PFSK-1 (cell line): ENCODE measurements at regions not wholly inside any gene's neighbourhood (a gene's known extent, or its start where the extent isn't known, plus 50 kb on each side); places are given as distances from the start of the nearest gene placed in this dataset.

Experiments
- FOXP2 ChIP-seq: optimal IDR thresholded peaks from 2 replicates; pipeline ENCODE3; 2011; ENCODE audit warnings: borderline replicate concordance, control low read depth, inconsistent platforms; ENCODE audit not compliant: insufficient read depth; ENCODE audit errors: extremely low read length, extremely low read depth
- POLR2AphosphoS5 ChIP-seq: IDR thresholded peaks from 2 replicates; pipeline ENCODE4 v1.6.1; 2012; ENCODE audit warnings: low read depth, mild to moderate bottlenecking, control low read depth, low read length, moderate library complexity
- SIN3A ChIP-seq: IDR thresholded peaks from 2 replicates; pipeline ENCODE4 v1.6.1; 2012; ENCODE audit warnings: mild to moderate bottlenecking, low read length, moderate library complexity, borderline replicate concordance; ENCODE audit not compliant: insufficient read depth
- TAF1 ChIP-seq: IDR thresholded peaks from 2 replicates; pipeline ENCODE4 v1.6.1; 2012; ENCODE audit warnings: low read length, control low read depth, borderline replicate concordance; ENCODE audit not compliant: insufficient read depth
- TF ChIP-seq, protein P1 (sequence below), 2 experiments: IDR thresholded peaks; 2 replicates each; pipeline versions ENCODE4 v1.6.1 to v1.8.0; 2011 to 2012; ENCODE audit warnings: low read depth in 2 of 2, low read length in 2 of 2, control low read depth in 1 of 2, inconsistent platforms in 1 of 2, mild to moderate bottlenecking in 1 of 2, moderate library complexity in 1 of 2; ENCODE audit not compliant: insufficient read depth in 1 of 2

DNA sequence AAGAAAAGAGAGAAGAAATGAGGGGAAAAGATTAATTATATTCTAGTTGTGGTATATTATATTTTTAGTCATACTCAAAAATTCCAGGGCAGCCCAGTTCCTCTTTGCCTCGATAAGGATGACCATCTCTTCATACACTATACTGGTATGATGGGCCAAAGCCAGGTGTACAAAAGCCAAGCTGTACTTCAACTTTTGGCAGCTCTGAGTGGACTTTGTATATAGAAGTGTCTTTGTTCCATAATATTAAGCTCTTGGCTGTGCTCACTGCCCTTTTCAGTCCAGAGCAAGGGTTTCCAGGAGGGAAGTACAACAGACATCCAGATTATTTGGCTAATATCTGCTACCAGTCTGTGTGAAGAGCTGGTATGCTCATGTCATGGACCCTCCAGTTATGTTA, 934.3 kb upstream of the CDH10 start:
- TF ChIP-seq, protein P1, sequence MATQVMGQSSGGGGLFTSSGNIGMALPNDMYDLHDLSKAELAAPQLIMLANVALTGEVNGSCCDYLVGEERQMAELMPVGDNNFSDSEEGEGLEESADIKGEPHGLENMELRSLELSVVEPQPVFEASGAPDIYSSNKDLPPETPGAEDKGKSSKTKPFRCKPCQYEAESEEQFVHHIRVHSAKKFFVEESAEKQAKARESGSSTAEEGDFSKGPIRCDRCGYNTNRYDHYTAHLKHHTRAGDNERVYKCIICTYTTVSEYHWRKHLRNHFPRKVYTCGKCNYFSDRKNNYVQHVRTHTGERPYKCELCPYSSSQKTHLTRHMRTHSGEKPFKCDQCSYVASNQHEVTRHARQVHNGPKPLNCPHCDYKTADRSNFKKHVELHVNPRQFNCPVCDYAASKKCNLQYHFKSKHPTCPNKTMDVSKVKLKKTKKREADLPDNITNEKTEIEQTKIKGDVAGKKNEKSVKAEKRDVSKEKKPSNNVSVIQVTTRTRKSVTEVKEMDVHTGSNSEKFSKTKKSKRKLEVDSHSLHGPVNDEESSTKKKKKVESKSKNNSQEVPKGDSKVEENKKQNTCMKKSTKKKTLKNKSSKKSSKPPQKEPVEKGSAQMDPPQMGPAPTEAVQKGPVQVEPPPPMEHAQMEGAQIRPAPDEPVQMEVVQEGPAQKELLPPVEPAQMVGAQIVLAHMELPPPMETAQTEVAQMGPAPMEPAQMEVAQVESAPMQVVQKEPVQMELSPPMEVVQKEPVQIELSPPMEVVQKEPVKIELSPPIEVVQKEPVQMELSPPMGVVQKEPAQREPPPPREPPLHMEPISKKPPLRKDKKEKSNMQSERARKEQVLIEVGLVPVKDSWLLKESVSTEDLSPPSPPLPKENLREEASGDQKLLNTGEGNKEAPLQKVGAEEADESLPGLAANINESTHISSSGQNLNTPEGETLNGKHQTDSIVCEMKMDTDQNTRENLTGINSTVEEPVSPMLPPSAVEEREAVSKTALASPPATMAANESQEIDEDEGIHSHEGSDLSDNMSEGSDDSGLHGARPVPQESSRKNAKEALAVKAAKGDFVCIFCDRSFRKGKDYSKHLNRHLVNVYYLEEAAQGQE (IDR thresholded peaks at IDR 0.05; ENCODE audit: insufficient read depth in 1 of 2, low read depth in 2 of 2, low read length in 2 of 2), result no peak
- TF ChIP-seq FOXP2 (no peak), POLR2AphosphoS5 (no peak), TAF1 (no peak), SIN3A (no peak)

DNA sequence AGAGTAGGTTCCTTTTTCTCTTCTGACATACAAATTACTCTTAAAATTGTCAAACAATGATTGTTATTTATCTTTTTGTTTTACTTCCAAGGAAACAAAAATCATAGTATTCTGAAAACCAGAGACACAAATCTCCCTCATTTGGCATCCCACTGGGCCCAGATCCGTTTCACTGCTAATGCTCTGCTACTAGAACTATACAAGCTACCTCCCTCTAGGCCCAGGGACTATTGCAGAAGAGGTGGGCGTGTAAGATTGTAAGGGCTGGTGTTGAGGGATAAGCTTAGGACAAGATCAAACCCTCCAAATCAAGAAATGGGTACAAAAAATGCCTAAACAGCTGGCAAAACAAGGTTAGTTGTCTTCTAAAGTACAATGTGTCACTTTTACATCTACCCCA, 928.9 kb upstream of the CDH10 start:
- TF ChIP-seq SIN3A, result no peak
- TF ChIP-seq, protein P1 (IDR thresholded peaks at IDR 0.05; ENCODE audit: insufficient read depth in 1 of 2, low read depth in 2 of 2, low read length in 2 of 2), result no peak
- TF ChIP-seq POLR2AphosphoS5, result no peak
- TF ChIP-seq TAF1, result no peak
- no peak for TF ChIP-seq FOXP2

DNA sequence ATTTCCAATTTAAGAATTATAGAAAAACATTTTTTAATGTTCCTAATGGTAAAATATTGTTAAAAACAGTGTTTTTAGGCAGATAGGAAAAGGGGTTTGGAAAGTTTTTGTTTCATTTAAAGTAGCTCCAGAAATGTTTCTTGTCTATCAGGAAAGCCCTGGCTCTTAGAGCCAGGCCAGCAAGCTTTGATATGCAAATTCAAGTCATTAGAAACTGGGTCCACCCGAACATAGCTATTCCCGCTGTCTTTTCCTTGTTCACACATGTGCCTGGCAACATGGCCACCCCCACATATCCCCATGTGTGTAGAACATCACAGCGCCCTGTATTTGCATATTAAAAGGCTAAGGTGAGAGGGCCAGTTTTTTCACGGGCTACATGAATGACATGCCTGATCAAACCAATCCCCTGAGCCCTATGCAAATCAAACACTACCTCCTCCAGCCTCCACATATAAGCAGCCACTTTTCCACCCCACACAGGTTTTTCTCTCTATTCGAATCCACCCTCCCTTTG, 925.3 kb upstream of the CDH10 start:
- TF ChIP-seq POLR2AphosphoS5, result no peak
- no peak for TF ChIP-seq SIN3A
- TF ChIP-seq FOXP2, result no peak
- TF ChIP-seq TAF1, result no peak
- TF ChIP-seq, protein P1 (IDR thresholded peaks at IDR 0.05; ENCODE audit: insufficient read depth in 1 of 2, low read depth in 2 of 2, low read length in 2 of 2), result no peak

- TF ChIP-seq TAF1, result no peak
- no peak for TF ChIP-seq POLR2AphosphoS5
- TF ChIP-seq FOXP2, result no peak
- TF ChIP-seq, protein P1 (IDR thresholded peaks at IDR 0.05; ENCODE audit: insufficient read depth in 1 of 2, low read depth in 2 of 2, low read length in 2 of 2), result no peak
- no peak for TF ChIP-seq SIN3A
Observed at GRCh38 chr5:25568989-25569625, 924.3 kb upstream of the CDH10 start.
